ENCODE measurements at regions not wholly inside any gene's neighbourhood (a gene's known extent, or its start where the extent isn't known, plus 50 kb on each side); places are given as distances from the start of the nearest gene placed in this dataset.

DNA sequence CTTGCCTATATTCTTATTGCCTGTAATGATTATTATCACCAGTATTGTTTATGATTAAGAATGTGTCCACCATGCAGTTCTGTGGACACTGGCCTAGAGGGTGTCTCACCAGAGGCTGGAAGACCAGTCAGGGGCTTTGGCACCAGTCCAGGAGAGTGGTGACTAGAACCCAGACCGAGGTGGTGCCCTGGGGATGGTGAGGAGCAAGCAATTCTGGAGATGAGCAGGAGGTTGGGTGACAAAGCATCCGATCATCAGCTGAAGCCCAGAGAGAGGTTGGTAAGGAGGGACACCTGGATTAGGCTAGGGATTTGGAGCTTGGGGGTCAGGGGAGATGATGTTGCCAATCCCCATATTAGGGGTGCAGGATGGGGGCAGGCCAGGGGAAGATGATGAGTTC lies 124.4 kb downstream of the EMX2 start (continued):
- TF ChIP-seq BCL11A (IDR thresholded peaks at IDR 0.05; ENCODE audit: low read depth in 2 of 2, low read length in 2 of 2): no peak

DNA sequence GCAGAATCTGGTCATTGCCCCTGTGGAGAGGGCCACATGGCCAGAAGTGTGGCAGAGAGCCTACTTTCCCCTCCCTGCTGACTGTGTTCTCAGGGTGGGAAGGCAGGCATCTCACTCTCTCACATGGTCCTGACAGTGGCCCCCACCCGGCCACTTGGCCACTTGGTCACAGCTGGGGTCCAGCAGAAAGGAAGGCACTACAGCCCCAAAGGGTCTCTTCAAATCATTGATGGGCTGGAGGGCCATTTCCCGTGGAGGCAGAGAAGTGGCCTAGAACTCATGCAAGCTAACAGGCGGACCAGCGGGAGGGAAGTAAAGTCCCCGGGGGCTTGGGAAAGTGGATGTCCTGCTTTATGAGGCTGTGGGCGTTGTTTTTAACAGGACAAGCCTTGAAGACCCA lies 125.3 kb downstream of the EMX2 start:
- no peak overlapping the region for H3K4ac ChIP-seq (replicated peaks; ENCODE audit: insufficient read length, low read depth, low read length)
- no peak overlapping the region for H3K18ac ChIP-seq (ENCODE audit: extremely low read depth, low read length)
- no peak overlapping the region for H2BK15ac ChIP-seq (ENCODE audit: low read length)
- no peak overlapping the region for H3K27ac ChIP-seq (ENCODE audit: low read depth, low read length)
- H2AK5ac ChIP-seq (ENCODE audit: low read depth, low read length): no peak overlapping the region
- no peak for DNase-seq (ENCODE audit: low read depth in 1 of 2, low spot score in 2 of 2)
- no peaks in the 10 kb centered on the region for H3K79me2 ChIP-seq (ENCODE audit: control insufficient read depth in 1 of 2, insufficient read depth in 2 of 2, low read length in 2 of 2)
- H3K4me2 ChIP-seq (ENCODE audit: insufficient read depth in 1 of 2, low read depth in 2 of 2, low read length in 2 of 2): no peak overlapping the region
- POLR2A ChIA-PET (ENCODE audit: partially characterized antibody): no interaction called here
- H2BK20ac ChIP-seq (ENCODE audit: low read length): no peak overlapping the region
- H3K23ac ChIP-seq (ENCODE audit: insufficient read length): no peak overlapping the region
- H2BK120ac ChIP-seq (replicated peaks; ENCODE audit: low read depth, low read length): no peak overlapping the region
- H3K27me3 ChIP-seq (replicated peaks in 1 of 4; ENCODE audit: control insufficient read depth in 3 of 4, extremely low read depth in 1 of 4, insufficient read depth in 3 of 4, low read length in 3 of 4): no peaks in the 10 kb centered on the region
- H3K4me3 ChIP-seq (ENCODE audit: extremely low read depth in 1 of 4, insufficient read depth in 2 of 4, low read depth in 3 of 4, low read length in 4 of 4): no peak overlapping the region
- H3K56ac ChIP-seq (replicated peaks; ENCODE audit: insufficient read length, low read depth, low read length): no peak overlapping the region
- H4K5ac ChIP-seq (ENCODE audit: insufficient read length, low read depth, low read length): no peak overlapping the region
- no peak overlapping the region for H3K14ac ChIP-seq (ENCODE audit: insufficient read length)
- H4K8ac ChIP-seq (ENCODE audit: extremely low read depth, insufficient read depth, low read length): no peak overlapping the region
- no peaks in the 10 kb centered on the region for H3K4me1 ChIP-seq (replicated peaks in 1 of 4; ENCODE audit: control insufficient read depth in 3 of 4, insufficient read depth in 4 of 4, low read length in 3 of 4)
- no peaks in the 10 kb centered on the region for H3K79me1 ChIP-seq (ENCODE audit: low read depth, low read length)
- WGBS, 2 experiments (ENCODE audit: extremely low coverage in 1 of 2, insufficient coverage in 1 of 2, insufficient read length in 1 of 2, insufficient replicate concordance in 2 of 2, low coverage in 1 of 2, low lambda C conversion rate in 2 of 2, missing lambda C conversion rate in 1 of 2): 87% methylated on average over 6 of the region's 6 CpGs; no CpG with 5 or more reads in 1 of the 2 experiments
- no peak overlapping the region for H2AFZ ChIP-seq (ENCODE audit: low read length)
- FAIRE-seq: no peak
- H3K9ac ChIP-seq (replicated peaks in 1 of 4; ENCODE audit: extremely low read depth in 1 of 4, low read depth in 3 of 4, low read length in 3 of 4): no peak overlapping the region
- no peak for TF ChIP-seq KDM1A (IDR thresholded peaks at IDR 0.05; ENCODE audit: borderline replicate concordance, low read length)
- no peak for TF ChIP-seq FOSL1 (IDR thresholded peaks at IDR 0.05; ENCODE audit: insufficient read depth, low read depth, low read length)
- no peak for TF ChIP-seq TBP (IDR thresholded peaks at IDR 0.05; ENCODE audit: low read depth, low read length)
- TF ChIP-seq TAF7 (optimal IDR thresholded peaks at IDR 0.05; ENCODE audit: borderline replicate concordance, low read depth, low read length): no peak
- TF ChIP-seq JUND (IDR thresholded peaks at IDR 0.05; ENCODE audit: low read length): no peak
- TF ChIP-seq PHF8 (conservative IDR thresholded peaks at IDR 0.05; ENCODE audit: low read depth, low read length): no peak
- TF ChIP-seq CEBPB (IDR thresholded peaks at IDR 0.05; ENCODE audit: low read depth, low read length): no peak
- no peak for TF ChIP-seq GTF2F1 (IDR thresholded peaks at IDR 0.05; ENCODE audit: borderline replicate concordance, low read depth, low read length)
- no peak for TF ChIP-seq SP1 (IDR thresholded peaks at IDR 0.05; ENCODE audit: low read depth, low read length)
- no peak for TF ChIP-seq RNF2 (IDR thresholded peaks at IDR 0.05; ENCODE audit: borderline replicate concordance, low read depth, low read length, missing control alignments, poor library complexity, severe bottlenecking)
- TF ChIP-seq SRF (IDR thresholded peaks at IDR 0.05; ENCODE audit: low read depth, low read length): no peak
- TF ChIP-seq RAD21 (IDR thresholded peaks at IDR 0.05 in 1 of 2, conservative IDR thresholded peaks at IDR 0.05 in 1 of 2; ENCODE audit: low read depth in 2 of 2, low read length in 2 of 2): no peak
- CTCF ChIA-PET (ENCODE audit: partially characterized antibody): interaction anchor here (0.8 kb wide), 1 partner anchor 15 kb away, joined by 4 read pairs; no protein-coding TSS in a partner anchor
- H2BK12ac ChIP-seq (ENCODE audit: low read depth, low read length): no peak overlapping the region
- no peak overlapping the region for H2BK5ac ChIP-seq (ENCODE audit: low read depth, low read length)
- H3K23me2 ChIP-seq (ENCODE audit: low read depth, low read length): no peaks in the 10 kb centered on the region
- H3K36me3 ChIP-seq (ENCODE audit: control insufficient read depth in 2 of 4, insufficient read depth in 4 of 4, low read length in 3 of 4): no peaks in the 10 kb centered on the region
- no peaks in the 10 kb centered on the region for H4K20me1 ChIP-seq (replicated peaks in 1 of 2; ENCODE audit: control insufficient read depth in 1 of 2, insufficient read depth in 2 of 2, low read length in 2 of 2)
- no peaks in the 10 kb centered on the region for H3K9me3 ChIP-seq (ENCODE audit: insufficient read depth in 2 of 2, low read depth in 1 of 2, low read length in 1 of 2)
- H4K91ac ChIP-seq (replicated peaks; ENCODE audit: insufficient read length, low read length): no peak overlapping the region

Measured in H1 (cell line).